ENCODE measurements at regions not wholly inside any gene's neighbourhood (a gene's known extent, or its start where the extent isn't known, plus 50 kb on each side); places are given as distances from the start of the nearest gene placed in this dataset.
"Not testable (repeated sequence)": the region's sequence is repeated elsewhere in the genome, so short reads cannot be mapped to it uniquely, and the experiment has no call there.

- not testable (repeated sequence) for DNase-seq
Observed at GRCh38 chr13:54268013-54268695, 1239.5 kb downstream of the OLFM4 start.

- no peak for DNase-seq
Observed at GRCh38 chr13:54287062-54287764, 1258.6 kb downstream of the OLFM4 start.

- no peak for DNase-seq
Observed at GRCh38 chr13:54301085-54301484, 1272.5 kb downstream of the OLFM4 start.

GRCh38 chr13:54305377-54305776 lies 1276.8 kb downstream of the OLFM4 start:
- DNase-seq: no peak

- no peak for DNase-seq
Observed at GRCh38 chr13:54312885-54313284, 1284.3 kb downstream of the OLFM4 start.

GRCh38 chr13:54317722-54318121 lies 1289.1 kb downstream of the OLFM4 start:
- no peak for DNase-seq

GRCh38 chr13:54337540-54337939 lies 1308.9 kb downstream of the OLFM4 start:
- no peak for DNase-seq

GRCh38 chr13:54347531-54347930 lies 1318.9 kb downstream of the OLFM4 start:
- no peak for DNase-seq

GRCh38 chr13:54356209-54356608 lies 1327.6 kb downstream of the OLFM4 start:
- DNase-seq: no peak

GRCh38 chr13:54356849-54357248 lies 1328.2 kb downstream of the OLFM4 start:
- no peak for DNase-seq

GRCh38 chr13:54357284-54357933 lies 1328.8 kb downstream of the OLFM4 start:
- DNase-seq: no peak

- no peak for DNase-seq
Observed at GRCh38 chr13:54361460-54361859, 1332.8 kb downstream of the OLFM4 start.

GRCh38 chr13:54366728-54367127 lies 1338.1 kb downstream of the OLFM4 start:
- DNase-seq: no peak

- no peak for DNase-seq
Observed at GRCh38 chr13:54367639-54368271, 1339.1 kb downstream of the OLFM4 start.

GRCh38 chr13:54368387-54368786 lies 1339.8 kb downstream of the OLFM4 start:
- no peak for DNase-seq

GRCh38 chr13:54373211-54373610 lies 1344.6 kb downstream of the OLFM4 start:
- DNase-seq: no peak

GRCh38 chr13:54379461-54379860 lies 1350.8 kb downstream of the OLFM4 start:
- DNase-seq: no peak

- no peak for DNase-seq
Observed at GRCh38 chr13:54383604-54384003, 1355.0 kb downstream of the OLFM4 start.

GRCh38 chr13:54387625-54388024 lies 1359.0 kb downstream of the OLFM4 start:
- DNase-seq: no peak

GRCh38 chr13:54390841-54391240 lies 1362.2 kb downstream of the OLFM4 start:
- DNase-seq: no peak

GRCh38 chr13:54394085-54394700 lies 1365.6 kb downstream of the OLFM4 start:
- no peak for DNase-seq

- no peak for DNase-seq
Observed at GRCh38 chr13:54394908-54395307, 1366.3 kb downstream of the OLFM4 start.

GRCh38 chr13:54402495-54402894 lies 1373.9 kb downstream of the OLFM4 start:
- no peak for DNase-seq
